K562 (cell line): ENCODE measurements at regions not wholly inside any gene's neighbourhood (a gene's known extent, or its start where the extent isn't known, plus 50 kb on each side); places are given as distances from the start of the nearest gene placed in this dataset.

Source experiments
- ARNT ChIP-seq, 2 experiments: fragments of 450-650 bp; IDR thresholded peaks; 2 replicates each; pipeline ENCODE4 v1.6.1; 2016; ENCODE audit warnings: mild to moderate bottlenecking in 1 of 2
- ATF3 ChIP-seq, 2 experiments: fragments of 450-650 bp in 1 of 2; sonication (generic) in 1 of 2; formaldehyde crosslinking in 1 of 2; IDR thresholded peaks in 1 of 2; conservative IDR thresholded peaks in 1 of 2; 2 replicates each; pipeline versions ENCODE4 v1.6.1 to v1.8.1; 2016 to 2023; ENCODE audit warnings: mild to moderate bottlenecking in 2 of 2, moderate library complexity in 2 of 2, inconsistent platforms in 1 of 2, missing genetic modification reagents in 1 of 2
- CTCF ChIP-seq, 3 experiments: IDR thresholded peaks in 2 of 3; conservative IDR thresholded peaks in 1 of 3; 2 replicates each; pipeline ENCODE4 v1.5.1; 2011 to 2012; ENCODE audit warnings: low read length in 3 of 3, mild to moderate bottlenecking in 3 of 3, control low read depth in 2 of 3, improper control_type of control experiment in 1 of 3, inconsistent platforms in 1 of 3, low read depth in 1 of 3, mixed read lengths in 1 of 3, moderate library complexity in 1 of 3; ENCODE audit not compliant: insufficient read depth in 2 of 3
- EZH2 ChIP-seq: IDR thresholded peaks from 2 replicates; pipeline ENCODE4 v1.6.1; 2012; ENCODE audit warnings: low read depth, mild to moderate bottlenecking, inconsistent platforms, low read length, borderline replicate concordance
- GMEB1 ChIP-seq: fragments of 250-450 bp; sonication (Bioruptor Pico); IDR thresholded peaks from 2 replicates; pipeline ENCODE4 v1.4.0; 2020; ENCODE audit warnings: mild to moderate bottlenecking
- HDAC3 ChIP-seq: fragments of 450-650 bp; IDR thresholded peaks from 2 replicates; pipeline ENCODE4 v1.6.1; 2018; ENCODE audit warnings: borderline replicate concordance, mild to moderate bottlenecking, moderate library complexity; ENCODE audit not compliant: partially characterized antibody
- MEIS2 ChIP-seq: fragments of 450-650 bp; IDR thresholded peaks from 2 replicates; pipeline ENCODE4 v1.6.1; 2014; ENCODE audit warnings: mild to moderate bottlenecking; ENCODE audit not compliant: partially characterized antibody
- NR2C2 ChIP-seq, 2 experiments: fragments of 200-800 bp in 1 of 2; sonication (Bioruptor generic) in 1 of 2; sonication (generic) in 1 of 2; formaldehyde crosslinking in 1 of 2; IDR thresholded peaks; 2 replicates each; pipeline versions ENCODE4 v1.6.1 to v1.8.0; 2016 to 2022; ENCODE audit warnings: mild to moderate bottlenecking in 1 of 2, missing compliant biosample characterization in 1 of 2, missing genetic modification characterization in 1 of 2, missing genetic modification reagents in 1 of 2
- RAD21 ChIP-seq, 2 experiments: fragments of 250-450 bp in 1 of 2; fragments of 450-650 bp in 1 of 2; sonication (Bioruptor Pico) in 1 of 2; formaldehyde crosslinking in 1 of 2; IDR thresholded peaks in 1 of 2; conservative IDR thresholded peaks in 1 of 2; 2 replicates each; pipeline versions ENCODE4 v1.4.0 to v1.8.0; 2020 to 2022; ENCODE audit warnings: mild to moderate bottlenecking in 2 of 2, moderate library complexity in 1 of 2
- RNF219 ChIP-seq: fragments of 250-450 bp; sonication (Bioruptor Pico); IDR thresholded peaks from 2 replicates; pipeline ENCODE4 v1.5.0; 2022; ENCODE audit warnings: mild to moderate bottlenecking
- XRCC5 ChIP-seq: fragments of 200-400 bp; formaldehyde crosslinking; IDR thresholded peaks from 2 replicates; pipeline ENCODE4 v1.6.1; 2017; ENCODE audit warnings: low read depth, mild to moderate bottlenecking, low read length
- YY1 ChIP-seq, 3 experiments: IDR thresholded peaks; 2 replicates each; pipeline ENCODE4 v1.6.1; 2011; ENCODE audit warnings: low read length in 2 of 3, mild to moderate bottlenecking in 2 of 3, moderate library complexity in 2 of 3, borderline replicate concordance in 1 of 3, control low read depth in 1 of 3, low read depth in 1 of 3; ENCODE audit not compliant: insufficient read depth in 3 of 3, insufficient replicate concordance in 2 of 3, control insufficient read depth in 1 of 3, insufficient read length in 1 of 3; ENCODE audit errors: extremely low read depth in 1 of 3

- no peak for TF ChIP-seq ARNT (IDR thresholded peaks at IDR 0.05)
- TF ChIP-seq GMEB1 (CRISPR knock-in tag) = no peak
- no peak for TF ChIP-seq NR2C2 (CRISPR knock-in tag; IDR thresholded peaks at IDR 0.05)
- TF ChIP-seq NR2C2 (tag; IDR thresholded peaks at IDR 0.05) = no peak
- TF ChIP-seq XRCC5 = no peak
- TF ChIP-seq RAD21 (CRISPR knock-in tag; conservative IDR thresholded peaks at IDR 0.05 in 1 of 2, IDR thresholded peaks at IDR 0.05 in 1 of 2) = no peak
- TF ChIP-seq EZH2 = no peak
- no peak for TF ChIP-seq ATF3 (IDR thresholded peaks at IDR 0.05)
- no peak for TF ChIP-seq ATF3 (CRISPR knock-in tag; conservative IDR thresholded peaks at IDR 0.05)
- no peak for TF ChIP-seq MEIS2
- TF ChIP-seq RNF219 (CRISPR knock-in tag) = no peak
- TF ChIP-seq HDAC3 = no peak
- TF ChIP-seq YY1 (IDR thresholded peaks at IDR 0.05; ENCODE audit: borderline replicate concordance in 1 of 3, control insufficient read depth in 1 of 3, extremely low read depth in 1 of 3, insufficient read depth in 3 of 3, insufficient read length in 1 of 3, insufficient replicate concordance in 2 of 3, low read depth in 1 of 3, low read length in 2 of 3) = no peak
- TF ChIP-seq CTCF (IDR thresholded peaks at IDR 0.05 in 2 of 3, conservative IDR thresholded peaks at IDR 0.05 in 1 of 3; ENCODE audit: insufficient read depth in 2 of 3, low read depth in 1 of 3, low read length in 3 of 3) = no peak
Measured at GRCh38 chr20:57909763-57910331, 200.0 kb upstream of the PMEPA1 start.
